H1 (cell line): ENCODE measurements at regions not wholly inside any gene's neighbourhood (a gene's known extent, or its start where the extent isn't known, plus 50 kb on each side); places are given as distances from the start of the nearest gene placed in this dataset.

ENCODE experiments used
- CTCF ChIA-PET: fragments of 300-600 bp; sonication (Branson Sonifier 250); formaldehyde crosslinking; loops from one replicate; lab custom pipeline; 2021; ENCODE audit not compliant: partially characterized antibody; lab: Charles Lee
- POLR2A ChIA-PET: fragments of 300-600 bp; sonication (Branson Sonifier 250); formaldehyde crosslinking; loops from one replicate; lab custom pipeline; 2021; ENCODE audit warnings: inconsistent platforms; ENCODE audit not compliant: partially characterized antibody; lab: Charles Lee
- DNase-seq, 2 experiments: peaks; one replicate each; pipeline versions ENCODE4 v3.0.0 to v3.0.0-alpha.2; 2010 to 2022; ENCODE audit warnings: low spot score in 2 of 2, low read depth in 1 of 2, mixed read lengths in 1 of 2
- FAIRE-seq: peaks from 2 replicates; lab custom pipeline; 2011; peaks lifted over from hg19 to GRCh38; lab: Jason Lieb, UNC
- H2AFZ ChIP-seq: 2 replicates; pipeline ENCODE4 v1.8.1; 2012; ENCODE audit warnings: low read length, inconsistent platforms
- H2AK5ac ChIP-seq: 2 replicates; pipeline ENCODE4 v1.6.1; 2013; ENCODE audit warnings: low read depth, low read length
- H2BK120ac ChIP-seq: replicated peaks from 2 replicates; pipeline ENCODE3; 2013; ENCODE audit warnings: low read depth, low read length, inconsistent platforms
- H2BK12ac ChIP-seq: 2 replicates; pipeline ENCODE4 v1.6.1; 2013; ENCODE audit warnings: low read depth, low read length
- H2BK15ac ChIP-seq: 2 replicates; pipeline ENCODE4 v1.6.1; 2013; ENCODE audit warnings: low read length
- H2BK20ac ChIP-seq: 2 replicates; pipeline ENCODE4 v1.6.1; 2013; ENCODE audit warnings: low read length
- H2BK5ac ChIP-seq: 2 replicates; pipeline ENCODE4 v1.6.1; 2013; ENCODE audit warnings: low read depth, low read length
- H3K14ac ChIP-seq: 2 replicates; pipeline ENCODE4 v1.6.1; 2013; ENCODE audit warnings: inconsistent platforms; ENCODE audit not compliant: insufficient read length
- H3K18ac ChIP-seq: 2 replicates; pipeline ENCODE4 v1.6.1; 2013; ENCODE audit warnings: low read length; ENCODE audit errors: extremely low read depth
- H3K23ac ChIP-seq: 2 replicates; pipeline ENCODE4 v1.6.1; 2013; ENCODE audit warnings: inconsistent platforms; ENCODE audit not compliant: insufficient read length
- H3K23me2 ChIP-seq: 2 replicates; pipeline ENCODE4 v1.6.1; 2013; ENCODE audit warnings: low read depth, low read length
- H3K27ac ChIP-seq: 2 replicates; pipeline ENCODE4 v1.6.1; 2011; ENCODE audit warnings: low read depth, low read length, inconsistent platforms
- H3K27me3 ChIP-seq, 4 experiments: replicated peaks in 1 of 4; 1 replicate in 1 of 4; 2 replicates in 3 of 4; pipeline versions ENCODE4 v1.6.1 to v1.8.1; 2011 to 2013; ENCODE audit warnings: low read length in 3 of 4, mild to moderate bottlenecking in 3 of 4, inconsistent platforms in 2 of 4, mixed read lengths in 2 of 4, moderate library complexity in 1 of 4; ENCODE audit not compliant: control insufficient read depth in 3 of 4, insufficient read depth in 3 of 4; ENCODE audit errors: extremely low read depth in 1 of 4
- H3K36me3 ChIP-seq, 4 experiments: 2 replicates each; pipeline versions ENCODE4 v1.6.1 to v1.8.1; 2011 to 2013; ENCODE audit warnings: mild to moderate bottlenecking in 4 of 4, low read length in 3 of 4, moderate library complexity in 2 of 4, control low read depth in 1 of 4, inconsistent platforms in 1 of 4; ENCODE audit not compliant: insufficient read depth in 4 of 4, control insufficient read depth in 2 of 4
- H3K4ac ChIP-seq: replicated peaks from 2 replicates; pipeline ENCODE3; 2013; ENCODE audit warnings: low read length, low read depth, mixed read lengths, inconsistent platforms; ENCODE audit not compliant: insufficient read length
- H3K4me1 ChIP-seq, 4 experiments: replicated peaks in 1 of 4; 1 replicate in 1 of 4; 2 replicates in 3 of 4; pipeline versions ENCODE4 v1.6.1 to v1.8.1; 2011 to 2013; ENCODE audit warnings: low read length in 3 of 4, inconsistent platforms in 2 of 4, mixed read lengths in 1 of 4; ENCODE audit not compliant: insufficient read depth in 4 of 4, control insufficient read depth in 3 of 4
- H3K4me2 ChIP-seq, 2 experiments: 2 replicates each; pipeline versions ENCODE4 v1.6.1 to v1.8.1; 2011 to 2013; ENCODE audit warnings: low read depth in 2 of 2, low read length in 2 of 2, control low read depth in 1 of 2, inconsistent platforms in 1 of 2, mild to moderate bottlenecking in 1 of 2; ENCODE audit not compliant: insufficient read depth in 1 of 2
- H3K4me3 ChIP-seq, 4 experiments: fragments of 200-600, 300-600 bp in 1 of 4; sonication (generic), shearing (Covaris generic), sonication (Bioruptor Twin) in 1 of 4; 2 replicates each; pipeline versions ENCODE4 v1.5.1 to v1.8.1; 2011 to 2016; ENCODE audit warnings: low read length in 4 of 4, low read depth in 3 of 4, control low read depth in 2 of 4, inconsistent platforms in 2 of 4, mild to moderate bottlenecking in 2 of 4, mixed read lengths in 1 of 4, moderate library complexity in 1 of 4; ENCODE audit not compliant: insufficient read depth in 2 of 4; ENCODE audit errors: extremely low read depth in 1 of 4
- H3K56ac ChIP-seq: replicated peaks from 2 replicates; pipeline ENCODE3; 2013; ENCODE audit warnings: low read depth, mild to moderate bottlenecking, mixed read lengths, low read length, inconsistent platforms; ENCODE audit not compliant: insufficient read length
- H3K79me1 ChIP-seq: 2 replicates; pipeline ENCODE4 v1.6.1; 2013; ENCODE audit warnings: low read depth, low read length, control low read depth
- H3K79me2 ChIP-seq, 2 experiments: 2 replicates each; pipeline versions ENCODE4 v1.6.1 to v1.8.1; 2012 to 2013; ENCODE audit warnings: low read length in 2 of 2, mild to moderate bottlenecking in 2 of 2, inconsistent platforms in 1 of 2; ENCODE audit not compliant: insufficient read depth in 2 of 2, control insufficient read depth in 1 of 2
- H3K9ac ChIP-seq, 4 experiments: replicated peaks in 1 of 4; 1 replicate in 1 of 4; 2 replicates in 3 of 4; pipeline versions ENCODE4 v1.6.1 to v1.8.1; 2011 to 2013; ENCODE audit warnings: low read depth in 3 of 4, low read length in 3 of 4, control low read depth in 2 of 4, mild to moderate bottlenecking in 2 of 4, moderate library complexity in 2 of 4, inconsistent platforms in 1 of 4; ENCODE audit errors: extremely low read depth in 1 of 4
- H3K9me3 ChIP-seq, 2 experiments: 2 replicates each; pipeline versions ENCODE4 v1.6.1 to v1.8.1; 2012 to 2013; ENCODE audit warnings: mild to moderate bottlenecking in 2 of 2, moderate library complexity in 2 of 2, control low read depth in 1 of 2, inconsistent platforms in 1 of 2, low read depth in 1 of 2, low read length in 1 of 2, mixed read lengths in 1 of 2; ENCODE audit not compliant: insufficient read depth in 2 of 2
- H4K20me1 ChIP-seq, 2 experiments: replicated peaks in 1 of 2; 2 replicates each; pipeline versions ENCODE3 to v1.8.1; 2011 to 2013; ENCODE audit warnings: inconsistent platforms in 2 of 2, low read length in 2 of 2, mild to moderate bottlenecking in 1 of 2; ENCODE audit not compliant: insufficient read depth in 2 of 2, control insufficient read depth in 1 of 2
- H4K5ac ChIP-seq: 2 replicates; pipeline ENCODE4 v1.6.1; 2013; ENCODE audit warnings: low read length, low read depth, mixed read lengths, inconsistent platforms; ENCODE audit not compliant: insufficient read length
- H4K8ac ChIP-seq: 2 replicates; pipeline ENCODE4 v1.8.0; 2013; ENCODE audit warnings: mild to moderate bottlenecking, moderate library complexity, low read length, inconsistent platforms; ENCODE audit not compliant: insufficient read depth; ENCODE audit errors: extremely low read depth
- H4K91ac ChIP-seq: replicated peaks from 2 replicates; pipeline ENCODE3; 2013; ENCODE audit warnings: low read length, mixed read lengths, inconsistent platforms; ENCODE audit not compliant: insufficient read length
- BRCA1 ChIP-seq: IDR thresholded peaks from 2 replicates; pipeline ENCODE4 v1.6.1; 2012; ENCODE audit warnings: low read depth, low read length, improper control_type of control experiment
- GABPA ChIP-seq: IDR thresholded peaks from 2 replicates; pipeline ENCODE4 v1.6.1; 2011; ENCODE audit warnings: mild to moderate bottlenecking, low read length, moderate library complexity, borderline replicate concordance; ENCODE audit not compliant: insufficient read depth
- GTF2F1 ChIP-seq: IDR thresholded peaks from 2 replicates; pipeline ENCODE4 v1.6.1; 2012; ENCODE audit warnings: low read depth, low read length, improper control_type of control experiment, borderline replicate concordance
- MAFK ChIP-seq: IDR thresholded peaks from 2 replicates; pipeline ENCODE4 v1.6.1; 2012; ENCODE audit warnings: low read depth, mild to moderate bottlenecking, improper control_type of control experiment, low read length
- POLR2A ChIP-seq, 2 experiments: IDR thresholded peaks; 1 replicate in 1 of 2; 2 replicates in 1 of 2; pipeline ENCODE4 v1.6.1; 2011; ENCODE audit warnings: low read depth in 2 of 2, low read length in 2 of 2, mild to moderate bottlenecking in 2 of 2; ENCODE audit errors: control extremely low read depth in 1 of 2
- RAD21 ChIP-seq, 2 experiments: IDR thresholded peaks in 1 of 2; conservative IDR thresholded peaks in 1 of 2; 2 replicates each; pipeline ENCODE4 v1.6.1; 2011; ENCODE audit warnings: low read depth in 2 of 2, low read length in 2 of 2, improper control_type of control experiment in 1 of 2, inconsistent platforms in 1 of 2, mild to moderate bottlenecking in 1 of 2, moderate library complexity in 1 of 2
- RNF2 ChIP-seq: fragments of 200-900, 300-1000 bp; sonication (generic); IDR thresholded peaks from 2 replicates; pipeline ENCODE4 v1.7.1; 2016; ENCODE audit warnings: borderline replicate concordance, low read depth, mild to moderate bottlenecking, antibody characterized with exemption, low read length; ENCODE audit not compliant: poor library complexity, severe bottlenecking; ENCODE audit errors: missing control alignments
- SIRT6 ChIP-seq: IDR thresholded peaks from one replicate; pipeline ENCODE4 v1.7.1; 2012; ENCODE audit warnings: low read length, inconsistent platforms
- SP4 ChIP-seq: IDR thresholded peaks from 2 replicates; pipeline ENCODE4 v1.6.1; 2012; ENCODE audit warnings: low read length, inconsistent platforms
- TAF1 ChIP-seq: IDR thresholded peaks from 2 replicates; pipeline ENCODE4 v1.6.1; 2011; ENCODE audit warnings: mild to moderate bottlenecking, low read depth, low read length
- WGBS, 2 experiments: shearing (Covaris generic) in 1 of 2; methylation state at CpG; one replicate each; pipeline versions ENCODE4 v1.1.6 to v1.1.7; 2013 to 2015; ENCODE audit warnings: low lambda C conversion rate in 2 of 2, mixed read lengths in 2 of 2, inconsistent platforms in 1 of 2, low coverage in 1 of 2, missing lambda C conversion rate in 1 of 2; ENCODE audit not compliant: insufficient replicate concordance in 2 of 2, insufficient coverage in 1 of 2, insufficient read length in 1 of 2; ENCODE audit errors: extremely low coverage in 1 of 2, missing lambda C conversion rate in 1 of 2; 5-methylcytosine and 5-hydroxymethylcytosine counted together

DNA sequence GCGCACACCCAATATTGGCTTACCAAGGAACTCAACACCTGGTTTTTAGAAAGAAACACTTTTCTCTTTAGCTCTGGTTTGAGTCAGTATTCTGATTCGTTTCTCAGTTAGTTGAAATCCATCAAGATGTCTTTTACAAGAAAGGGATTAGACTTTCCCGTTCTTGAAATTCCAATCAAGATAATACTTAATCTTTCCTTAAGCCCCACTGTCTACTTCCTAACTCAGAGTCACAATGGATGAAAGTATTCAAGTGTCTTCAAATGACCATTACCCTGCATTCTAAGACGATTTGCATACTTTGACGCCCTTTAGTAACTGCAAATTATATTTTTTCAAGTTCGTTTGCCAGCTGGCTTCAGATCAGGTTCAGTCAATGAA, 189.8 kb downstream of the USP22 start:
- Histone ChIP-seq H3K4me2 (peak overlapping the region in 1 of 2 experiments; percentile 95; a peak in 3 of 4 replicates), H2BK15ac (no peak overlapping the region), H3K27me3 (peaks cover 0 to 17% (median 5%) of the 10 kb centered on the region in 4 experiments; a peak in 4 of 7 replicates), H3K23me2 (peaks cover 8% of the 10 kb centered on the region; the same call in 1 of the 2 replicates), H3K36me3 (no peaks in the 10 kb centered on the region), H3K4me1 (peaks cover 0 to 2% (median 0%) of the 10 kb centered on the region in 4 experiments; a peak in 2 of 7 replicates), H3K23ac (no peak overlapping the region), H4K20me1 (no peaks in the 10 kb centered on the region), H3K4ac (no peak overlapping the region), H4K91ac (no peak overlapping the region), H3K79me1 (no peaks in the 10 kb centered on the region), H3K27ac (no peak overlapping the region), H3K9ac (no peak overlapping the region), H3K14ac (no peak overlapping the region)
- CTCF ChIA-PET = interaction anchor here (0.5 to 2.8 kb wide), 3 partner anchors 16 to 61 kb away, joined by 3 to 10 read pairs (median 3); no protein-coding TSS in a partner anchor
- FAIRE-seq = no peak
- POLR2A ChIA-PET = interaction anchor here (1.0 to 3.4 kb wide), 3 partner anchors 11 to 19 kb away, joined by 3 to 26 read pairs (median 3); no protein-coding TSS in a partner anchor
- TF ChIP-seq GTF2F1 (no peak), GABPA (no peak), RNF2 (no peak), RAD21 (IDR thresholded peaks at IDR 0.05 in 1 of 2, conservative IDR thresholded peaks at IDR 0.05 in 1 of 2; ENCODE audit: low read depth in 2 of 2, low read length in 2 of 2) (no peak), TAF1 (no peak), SP4 (no peak), SIRT6 (no peak), POLR2A (IDR thresholded peaks at IDR 0.05; ENCODE audit: control extremely low read depth in 1 of 2, low read depth in 2 of 2, low read length in 2 of 2) (no peak), MAFK (no peak), BRCA1 (no peak)
- TF ChIP-seq, all 59 proteins: peak for 0
- no peak overlapping the region for H4K5ac ChIP-seq
- H2BK12ac ChIP-seq = no peak overlapping the region
- H3K4me3 ChIP-seq = peak overlapping the region; percentile 51 to 67 (median 61); a peak in 7 of 8 replicates
- H2AFZ ChIP-seq = 0 out of 2 replicates have a peak overlapping the region, but pooled peaks have one; percentile 18
- no peak overlapping the region for H3K18ac ChIP-seq
- no peak overlapping the region for H2AK5ac ChIP-seq
- no peak for DNase-seq
- no peak overlapping the region for H4K8ac ChIP-seq
- no peak overlapping the region for H2BK5ac ChIP-seq
- H2BK20ac ChIP-seq = no peak overlapping the region
- no peaks in the 10 kb centered on the region for H3K9me3 ChIP-seq
- H3K56ac ChIP-seq = no peak overlapping the region
- H3K79me2 ChIP-seq = no peaks in the 10 kb centered on the region
- no peak overlapping the region for H2BK120ac ChIP-seq
- 40% methylated on average over 6 of the region's 6 CpGs; no CpG with 5 or more reads in 1 of the 2 experiments for WGBS, 2 experiments
